K562 (cell line): ENCODE measurements at regions not wholly inside any gene's neighbourhood (a gene's known extent, or its start where the extent isn't known, plus 50 kb on each side); places are given as distances from the start of the nearest gene placed in this dataset.

Source experiments
- ATAC-seq: fragments of 200-7000 bp; cut with Tn5 transposase; 3 replicates; pipeline ENCODE4 v1.9.1; 2020; ENCODE audit warnings: moderate library complexity
- BruUV-seq: library from RNA; stranded (reverse); fragments of 400-500 nt; replicated peaks from 2 replicates; lab custom pipeline; 2021; lab: Mats Ljungman, UMichigan
- CTCF ChIA-PET: fragments of 300-600 bp; formaldehyde crosslinking; extraction: SDS; loops from one replicate; lab custom pipeline; 2021; ENCODE audit warnings: low intra/inter-chr PET ratio; lab: Yijun Ruan, JAX
- POLR2A ChIA-PET: fragments of 300-600, 350-650 bp; sonication (Branson Sonifier 250); formaldehyde crosslinking; extraction: SDS; loops from one replicate; lab custom pipeline; 2021; ENCODE audit warnings: antibody characterized with exemption, inconsistent platforms; lab: Yijun Ruan, JAX
- DNase-seq, 4 experiments: peaks; one replicate each; pipeline versions ENCODE4 v3.0.0 to v3.0.0-alpha.2; 2011 to 2018; ENCODE audit warnings: low spot score in 3 of 4, mixed read lengths in 3 of 4; ENCODE audit errors: extremely low read depth in 1 of 4
- FAIRE-seq: peaks from 2 replicates; lab custom pipeline; 2011; peaks lifted over from hg19 to GRCh38; lab: Jason Lieb, UNC
- H2AFZ ChIP-seq: 2 replicates; pipeline ENCODE4 v1.6.0; 2011; ENCODE audit warnings: low read depth, low read length, control low read depth, inconsistent platforms
- H3K27ac ChIP-seq: fragments of 200-600 bp; 3 replicates; pipeline ENCODE4 v1.8.0; 2011; ENCODE audit warnings: low read depth, mild to moderate bottlenecking, control low read depth, inconsistent platforms, low read length, moderate library complexity, mixed read lengths; ENCODE audit errors: extremely low read depth
- H3K27me3 ChIP-seq, 2 experiments: fragments of 300-600 bp in 1 of 2; 2 replicates in 1 of 2; 3 replicates in 1 of 2; pipeline versions ENCODE4 v1.6.0 to v1.8.0; 2011; ENCODE audit warnings: inconsistent platforms in 2 of 2, low read length in 2 of 2, mild to moderate bottlenecking in 1 of 2, mixed read lengths in 1 of 2, moderate library complexity in 1 of 2; ENCODE audit not compliant: control insufficient read depth in 2 of 2, insufficient read depth in 2 of 2
- H3K36me3 ChIP-seq: fragments of 300-600 bp; 3 replicates; pipeline ENCODE4 v1.8.0; 2011; ENCODE audit warnings: mild to moderate bottlenecking, low read length, inconsistent platforms; ENCODE audit not compliant: control insufficient read depth, insufficient read depth
- H3K4me1 ChIP-seq, 2 experiments: fragments of 200-600 bp in 1 of 2; replicated peaks in 1 of 2; 2 replicates in 1 of 2; 3 replicates in 1 of 2; pipeline versions ENCODE4 v1.5.1 to v1.8.0; 2011; ENCODE audit warnings: inconsistent platforms in 2 of 2, low read length in 2 of 2, mild to moderate bottlenecking in 1 of 2, mixed read lengths in 1 of 2, moderate library complexity in 1 of 2; ENCODE audit not compliant: control insufficient read depth in 2 of 2, insufficient read depth in 2 of 2
- H3K4me2 ChIP-seq: 2 replicates; pipeline ENCODE4 v1.6.1; 2011; ENCODE audit warnings: low read length, control low read depth, inconsistent platforms, mixed read lengths; ENCODE audit not compliant: insufficient read depth
- H3K4me3 ChIP-seq: fragments of 200-600 bp; sonication (generic), shearing (Covaris generic); 2 replicates; pipeline ENCODE4 v1.5.1; 2016; ENCODE audit warnings: control low read depth, inconsistent platforms
- H3K79me2 ChIP-seq: fragments of 200-600 bp; 3 replicates; pipeline ENCODE4 v1.8.0; 2011; ENCODE audit warnings: low read length, inconsistent platforms; ENCODE audit not compliant: control insufficient read depth, insufficient read depth
- H3K9ac ChIP-seq, 2 experiments: 2 replicates each; pipeline versions ENCODE4 v1.6.0 to v1.6.1; 2011; ENCODE audit warnings: low read depth in 2 of 2, low read length in 2 of 2, control low read depth in 1 of 2, inconsistent platforms in 1 of 2, mild to moderate bottlenecking in 1 of 2, mixed read lengths in 1 of 2; ENCODE audit not compliant: insufficient read depth in 1 of 2
- H3K9me1 ChIP-seq: one replicate; pipeline ENCODE4 v1.6.0; 2011; ENCODE audit warnings: inconsistent platforms, mild to moderate bottlenecking, low read length, moderate library complexity; ENCODE audit not compliant: control insufficient read depth, insufficient read depth
- H3K9me3 ChIP-seq: replicated peaks from 2 replicates; pipeline ENCODE4 v1.5.1; 2011; ENCODE audit warnings: low read depth, low read length, inconsistent platforms; ENCODE audit not compliant: control insufficient read depth, insufficient read depth
- H4K20me1 ChIP-seq: replicated peaks from 2 replicates; pipeline ENCODE4 v1.6.1; 2011; ENCODE audit warnings: low read length, inconsistent platforms, mixed read lengths; ENCODE audit not compliant: control insufficient read depth, insufficient read depth
- BRD4 ChIP-seq: fragments of 200-600 bp; sonication (generic); IDR thresholded peaks from 2 replicates; pipeline ENCODE4 v1.6.1; 2017; ENCODE audit warnings: inconsistent platforms
- CBX2 ChIP-seq: fragments of 200-600 bp; sonication (generic); IDR thresholded peaks from one replicate; pipeline ENCODE4 v1.6.1; 2012; ENCODE audit warnings: mild to moderate bottlenecking, low read length, inconsistent platforms; ENCODE audit not compliant: insufficient read depth, poor library complexity, severe bottlenecking
- CREM ChIP-seq: IDR thresholded peaks from 2 replicates; pipeline ENCODE4 v1.6.1; 2014; ENCODE audit warnings: antibody characterized with exemption, low read depth
- NR2C2 ChIP-seq, 2 experiments: fragments of 200-800 bp in 1 of 2; sonication (Bioruptor generic) in 1 of 2; sonication (generic) in 1 of 2; formaldehyde crosslinking in 1 of 2; IDR thresholded peaks; 2 replicates each; pipeline versions ENCODE4 v1.6.1 to v1.8.0; 2016 to 2022; ENCODE audit warnings: mild to moderate bottlenecking in 1 of 2, missing compliant biosample characterization in 1 of 2, missing genetic modification characterization in 1 of 2, missing genetic modification reagents in 1 of 2
- NR4A1 ChIP-seq, 2 experiments: fragments of 250-450 bp in 1 of 2; fragments of 450-650 bp in 1 of 2; sonication (Bioruptor Pico) in 1 of 2; IDR thresholded peaks; 2 replicates each; pipeline versions ENCODE4 v1.4.0 to v1.6.1; 2016 to 2020; ENCODE audit warnings: mild to moderate bottlenecking in 2 of 2, missing compliant biosample characterization in 1 of 2, missing genetic modification characterization in 1 of 2, moderate library complexity in 1 of 2
- TARDBP ChIP-seq: fragments of 450-650 bp; IDR thresholded peaks from 2 replicates; pipeline ENCODE4 v1.6.1; 2016
- ZNF232 ChIP-seq: sonication (generic); formaldehyde crosslinking; IDR thresholded peaks from 2 replicates; pipeline ENCODE4 v1.8.0; 2022; ENCODE audit warnings: mild to moderate bottlenecking, missing genetic modification reagents
- ZSCAN32 ChIP-seq: fragments of 450-650 bp; formaldehyde crosslinking; IDR thresholded peaks from 2 replicates; pipeline ENCODE4 v1.4.0; 2020; ENCODE audit warnings: mild to moderate bottlenecking, moderate library complexity
- WGBS: fragments of 100-300 bp; shearing (Covaris generic); methylation state at CpG from one replicate; pipeline ENCODE4 v1.1.6; 2016; ENCODE audit warnings: low coverage, mixed read lengths; ENCODE audit not compliant: insufficient coverage; ENCODE audit errors: missing lambda C conversion rate; 5-methylcytosine and 5-hydroxymethylcytosine counted together
- in situ Hi-C: fragments of 300-500 bp; cut with MboI; formaldehyde crosslinking; loops from 4 replicates; pipeline ENCODE4 v1.15.0; 2018; ENCODE audit warnings: inconsistent platforms, mixed read lengths
- intact Hi-C: fragments of 100-400 bp; cut with micrococcal nuclease; formaldehyde crosslinking; loops from 2 replicates; pipeline ENCODE4 v1.14.2; 2022
- TF ChIP-seq, protein P1 (sequence below): fragments of 150-350 bp; IDR thresholded peaks from 2 replicates; pipeline ENCODE4 v1.6.1; 2014; ENCODE audit warnings: low read depth, mild to moderate bottlenecking, low read length, borderline replicate concordance
- TF ChIP-seq, protein P2 (sequence below): fragments of 450-650 bp; conservative IDR thresholded peaks from 2 replicates; pipeline ENCODE4 v1.6.1; 2016; ENCODE audit warnings: missing genetic modification characterization, low read depth, mild to moderate bottlenecking, missing compliant biosample characterization, moderate library complexity
- TF ChIP-seq, protein P3 (sequence below): sonication (generic); formaldehyde crosslinking; IDR thresholded peaks from 2 replicates; pipeline ENCODE4 v1.8.0; 2023; ENCODE audit warnings: mild to moderate bottlenecking, missing genetic modification reagents

DNA sequence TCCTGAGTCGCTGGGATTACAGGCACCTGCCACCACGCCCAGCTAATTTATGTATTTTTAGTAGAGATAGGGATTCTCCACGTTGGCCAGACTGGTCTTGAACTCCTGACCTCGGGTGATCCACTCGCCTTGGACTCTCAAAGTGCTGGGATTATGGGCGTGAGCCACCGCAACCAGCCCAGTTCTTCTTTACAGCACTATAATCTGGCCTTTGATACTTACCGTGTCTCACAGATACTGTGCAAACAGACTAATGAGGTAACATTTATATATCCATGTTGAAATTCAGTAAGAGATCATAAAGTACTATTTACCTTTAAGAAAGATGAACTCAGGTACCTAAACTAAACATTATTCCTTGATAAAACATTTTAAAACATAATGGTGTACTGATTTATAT, 121.8 kb upstream of the PRR20A start (continued):
- TF ChIP-seq, protein P1, sequence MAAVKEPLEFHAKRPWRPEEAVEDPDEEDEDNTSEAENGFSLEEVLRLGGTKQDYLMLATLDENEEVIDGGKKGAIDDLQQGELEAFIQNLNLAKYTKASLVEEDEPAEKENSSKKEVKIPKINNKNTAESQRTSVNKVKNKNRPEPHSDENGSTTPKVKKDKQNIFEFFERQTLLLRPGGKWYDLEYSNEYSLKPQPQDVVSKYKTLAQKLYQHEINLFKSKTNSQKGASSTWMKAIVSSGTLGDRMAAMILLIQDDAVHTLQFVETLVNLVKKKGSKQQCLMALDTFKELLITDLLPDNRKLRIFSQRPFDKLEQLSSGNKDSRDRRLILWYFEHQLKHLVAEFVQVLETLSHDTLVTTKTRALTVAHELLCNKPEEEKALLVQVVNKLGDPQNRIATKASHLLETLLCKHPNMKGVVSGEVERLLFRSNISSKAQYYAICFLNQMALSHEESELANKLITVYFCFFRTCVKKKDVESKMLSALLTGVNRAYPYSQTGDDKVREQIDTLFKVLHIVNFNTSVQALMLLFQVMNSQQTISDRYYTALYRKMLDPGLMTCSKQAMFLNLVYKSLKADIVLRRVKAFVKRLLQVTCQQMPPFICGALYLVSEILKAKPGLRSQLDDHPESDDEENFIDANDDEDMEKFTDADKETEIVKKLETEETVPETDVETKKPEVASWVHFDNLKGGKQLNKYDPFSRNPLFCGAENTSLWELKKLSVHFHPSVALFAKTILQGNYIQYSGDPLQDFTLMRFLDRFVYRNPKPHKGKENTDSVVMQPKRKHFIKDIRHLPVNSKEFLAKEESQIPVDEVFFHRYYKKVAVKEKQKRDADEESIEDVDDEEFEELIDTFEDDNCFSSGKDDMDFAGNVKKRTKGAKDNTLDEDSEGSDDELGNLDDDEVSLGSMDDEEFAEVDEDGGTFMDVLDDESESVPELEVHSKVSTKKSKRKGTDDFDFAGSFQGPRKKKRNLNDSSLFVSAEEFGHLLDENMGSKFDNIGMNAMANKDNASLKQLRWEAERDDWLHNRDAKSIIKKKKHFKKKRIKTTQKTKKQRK = no peak
- TF ChIP-seq CBX2 = no peak
- TF ChIP-seq, protein P2, sequence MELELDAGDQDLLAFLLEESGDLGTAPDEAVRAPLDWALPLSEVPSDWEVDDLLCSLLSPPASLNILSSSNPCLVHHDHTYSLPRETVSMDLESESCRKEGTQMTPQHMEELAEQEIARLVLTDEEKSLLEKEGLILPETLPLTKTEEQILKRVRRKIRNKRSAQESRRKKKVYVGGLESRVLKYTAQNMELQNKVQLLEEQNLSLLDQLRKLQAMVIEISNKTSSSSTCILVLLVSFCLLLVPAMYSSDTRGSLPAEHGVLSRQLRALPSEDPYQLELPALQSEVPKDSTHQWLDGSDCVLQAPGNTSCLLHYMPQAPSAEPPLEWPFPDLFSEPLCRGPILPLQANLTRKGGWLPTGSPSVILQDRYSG = no peak
- TF ChIP-seq BRD4 = no peak
- TF ChIP-seq, all 486 proteins: peak for 0

DNA sequence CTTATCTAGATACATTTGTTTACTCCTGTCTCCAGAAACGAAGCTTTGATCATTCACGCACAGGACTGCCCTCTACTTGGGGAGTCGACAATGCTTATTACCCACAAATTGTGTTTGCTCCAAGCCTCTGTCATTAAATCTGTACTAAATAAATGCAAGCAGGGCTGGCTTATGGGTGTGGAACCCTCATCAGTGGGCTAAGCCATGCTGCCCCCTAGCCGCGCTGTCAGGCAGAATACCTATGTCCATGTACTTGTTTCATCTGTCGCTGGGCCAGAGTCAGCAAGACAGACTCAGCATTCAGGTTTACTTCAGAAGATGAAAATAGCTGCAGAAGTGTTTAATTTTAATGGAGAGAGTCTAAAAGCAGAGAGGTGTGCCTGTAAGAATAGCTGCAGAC, 110.0 kb upstream of the PRR20A start:
- H2AFZ ChIP-seq = no peak overlapping the region
- no peaks in the 10 kb centered on the region for H3K79me2 ChIP-seq
- CTCF ChIA-PET = no interaction called here
- intact Hi-C loops = no loop called here
- H3K9ac ChIP-seq = no peak overlapping the region
- no peaks in the 10 kb centered on the region for H3K9me1 ChIP-seq
- H4K20me1 ChIP-seq = no peaks in the 10 kb centered on the region
- peak in 1 of 4 experiments; percentile 0 for DNase-seq
- FAIRE-seq = no peak
- H3K4me2 ChIP-seq = no peak overlapping the region
- no peaks in the 10 kb centered on the region for H3K27me3 ChIP-seq
- H3K4me3 ChIP-seq = no peak overlapping the region
- H3K4me1 ChIP-seq = no peaks in the 10 kb centered on the region
- no peaks in the 10 kb centered on the region for H3K36me3 ChIP-seq
- no peak for ATAC-seq
- H3K9me3 ChIP-seq = no peaks in the 10 kb centered on the region
- in situ Hi-C loops = no loop called here
- POLR2A ChIA-PET = no interaction called here
- H3K27ac ChIP-seq = no peak overlapping the region
- 9% methylated on average over 6 of the region's 6 CpGs for WGBS
- BruUV-seq = no TSS peak
- TF ChIP-seq NR2C2 (CRISPR knock-in tag; IDR thresholded peaks at IDR 0.05) (no peak), NR2C2 (tag; IDR thresholded peaks at IDR 0.05) (no peak), ZNF232 (CRISPR knock-in tag) (no peak), CREM (no peak), NR4A1 (CRISPR knock-in tag; IDR thresholded peaks at IDR 0.05) (no peak), NR4A1 (tag; IDR thresholded peaks at IDR 0.05) (no peak), ZSCAN32 (CRISPR knock-in tag) (no peak), TARDBP (no peak)
- TF ChIP-seq, protein P3, sequence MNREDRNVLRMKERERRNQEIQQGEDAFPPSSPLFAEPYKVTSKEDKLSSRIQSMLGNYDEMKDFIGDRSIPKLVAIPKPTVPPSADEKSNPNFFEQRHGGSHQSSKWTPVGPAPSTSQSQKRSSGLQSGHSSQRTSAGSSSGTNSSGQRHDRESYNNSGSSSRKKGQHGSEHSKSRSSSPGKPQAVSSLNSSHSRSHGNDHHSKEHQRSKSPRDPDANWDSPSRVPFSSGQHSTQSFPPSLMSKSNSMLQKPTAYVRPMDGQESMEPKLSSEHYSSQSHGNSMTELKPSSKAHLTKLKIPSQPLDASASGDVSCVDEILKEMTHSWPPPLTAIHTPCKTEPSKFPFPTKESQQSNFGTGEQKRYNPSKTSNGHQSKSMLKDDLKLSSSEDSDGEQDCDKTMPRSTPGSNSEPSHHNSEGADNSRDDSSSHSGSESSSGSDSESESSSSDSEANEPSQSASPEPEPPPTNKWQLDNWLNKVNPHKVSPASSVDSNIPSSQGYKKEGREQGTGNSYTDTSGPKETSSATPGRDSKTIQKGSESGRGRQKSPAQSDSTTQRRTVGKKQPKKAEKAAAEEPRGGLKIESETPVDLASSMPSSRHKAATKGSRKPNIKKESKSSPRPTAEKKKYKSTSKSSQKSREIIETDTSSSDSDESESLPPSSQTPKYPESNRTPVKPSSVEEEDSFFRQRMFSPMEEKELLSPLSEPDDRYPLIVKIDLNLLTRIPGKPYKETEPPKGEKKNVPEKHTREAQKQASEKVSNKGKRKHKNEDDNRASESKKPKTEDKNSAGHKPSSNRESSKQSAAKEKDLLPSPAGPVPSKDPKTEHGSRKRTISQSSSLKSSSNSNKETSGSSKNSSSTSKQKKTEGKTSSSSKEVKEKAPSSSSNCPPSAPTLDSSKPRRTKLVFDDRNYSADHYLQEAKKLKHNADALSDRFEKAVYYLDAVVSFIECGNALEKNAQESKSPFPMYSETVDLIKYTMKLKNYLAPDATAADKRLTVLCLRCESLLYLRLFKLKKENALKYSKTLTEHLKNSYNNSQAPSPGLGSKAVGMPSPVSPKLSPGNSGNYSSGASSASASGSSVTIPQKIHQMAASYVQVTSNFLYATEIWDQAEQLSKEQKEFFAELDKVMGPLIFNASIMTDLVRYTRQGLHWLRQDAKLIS (CRISPR knock-in tag) = no peak
